Cardiac fibroblast (primary cell): ENCODE measurements at regions not wholly inside any gene's neighbourhood (a gene's known extent, or its start where the extent isn't known, plus 50 kb on each side); places are given as distances from the start of the nearest gene placed in this dataset.

Experiments used
- DNase-seq, 2 donors: peaks; one replicate each; pipeline versions ENCODE4 v3.0.0 to v3.0.0-alpha.2; 2010; ENCODE audit warnings: low read depth in 2 of 2
- H3K4me3 ChIP-seq, 2 donors: replicated peaks in 1 of 2; 1 replicate in 1 of 2; 2 replicates in 1 of 2; pipeline ENCODE4 v1.5.1; 2011; ENCODE audit warnings: low read depth in 2 of 2, low read length in 2 of 2, mild to moderate bottlenecking in 2 of 2, moderate library complexity in 1 of 2
- CTCF ChIP-seq: IDR thresholded peaks from one replicate; pipeline ENCODE4 v1.5.1; 2011; ENCODE audit warnings: low read depth, mild to moderate bottlenecking, low read length, inconsistent platforms

- no peak for DNase-seq
- TF ChIP-seq CTCF, result no peak
- H3K4me3 ChIP-seq, result no peak overlapping the region
Observed at GRCh38 chr18:73279498-73279897, 411.7 kb upstream of the NETO1 start.

GRCh38 chr18:73274812-73275621 is 407.2 kb upstream of the NETO1 start:
- DNase-seq, result no peak
- no peak overlapping the region for H3K4me3 ChIP-seq
- TF ChIP-seq CTCF, result no peak

- H3K4me3 ChIP-seq, result no peak overlapping the region
- no peak for TF ChIP-seq CTCF
- no peak for DNase-seq
Observed at GRCh38 chr18:73270920-73271634, 403.3 kb upstream of the NETO1 start.

GRCh38 chr18:73264562-73264921 is 396.8 kb upstream of the NETO1 start:
- H3K4me3 ChIP-seq, result no peak overlapping the region
- DNase-seq, result no peak
- no peak for TF ChIP-seq CTCF

- no peak for DNase-seq
- TF ChIP-seq CTCF, result no peak
- H3K4me3 ChIP-seq, result no peak overlapping the region
Observed at GRCh38 chr18:73261923-73262322, 394.1 kb upstream of the NETO1 start.

GRCh38 chr18:73261243-73261642 is 393.5 kb upstream of the NETO1 start:
- TF ChIP-seq CTCF, result no peak
- no peak for DNase-seq
- no peak overlapping the region for H3K4me3 ChIP-seq
